Stimulated activated CD4-positive, alpha-beta T cell treated with anti-CD3 and anti-CD28 coated beads, Interleukin-4, amount 100 ng/mL, for 24 hours (primary cell): ENCODE measurements at regions not wholly inside any gene's neighbourhood (a gene's known extent, or its start where the extent isn't known, plus 50 kb on each side); places are given as distances from the start of the nearest gene placed in this dataset.
A peak's percentile ranks its signal among the peaks of the same experiment; 100 is the strongest.

Experiments used
- DNase-seq: peaks from one replicate; pipeline ENCODE4 v3.0.0-alpha.2; 2020

GRCh38 chr10:117638664-117639200, 96.2 kb downstream of the EMX2 start:
- no peak for DNase-seq

GRCh38 chr10:117640406-117640805, 97.9 kb downstream of the EMX2 start:
- DNase-seq = no peak

GRCh38 chr10:117646718-117647117, 104.2 kb downstream of the EMX2 start:
- DNase-seq = no peak

GRCh38 chr10:117647306-117647705, 104.8 kb downstream of the EMX2 start:
- DNase-seq = no peak

- DNase-seq = no peak
Observed at GRCh38 chr10:117651121-117651520, 108.6 kb downstream of the EMX2 start.

GRCh38 chr10:117652228-117653169, 110.0 kb downstream of the EMX2 start:
- no peak for DNase-seq

GRCh38 chr10:117653170-117653515, 110.6 kb downstream of the EMX2 start:
- DNase-seq = peak; percentile 48

GRCh38 chr10:117654105-117654504, 111.6 kb downstream of the EMX2 start:
- no peak for DNase-seq

GRCh38 chr10:117656385-117657367, 114.1 kb downstream of the EMX2 start:
- peak; percentile 8 for DNase-seq

GRCh38 chr10:117661316-117661715, 118.8 kb downstream of the EMX2 start:
- DNase-seq = no peak

- no peak for DNase-seq
Observed at GRCh38 chr10:117662126-117662525, 119.6 kb downstream of the EMX2 start.

- DNase-seq = no peak
Observed at GRCh38 chr10:117662751-117663540, 120.4 kb downstream of the EMX2 start.

- no peak for DNase-seq
Observed at GRCh38 chr10:117663750-117664149, 121.2 kb downstream of the EMX2 start.

- DNase-seq = no peak
Observed at GRCh38 chr10:117664288-117664687, 121.7 kb downstream of the EMX2 start.

GRCh38 chr10:117666166-117666565, 123.6 kb downstream of the EMX2 start:
- DNase-seq = no peak

- no peak for DNase-seq
Observed at GRCh38 chr10:117666965-117667364, 124.4 kb downstream of the EMX2 start.

GRCh38 chr10:117667831-117668230, 125.3 kb downstream of the EMX2 start:
- DNase-seq = no peak

- DNase-seq = no peak
Observed at GRCh38 chr10:117668327-117669008, 125.9 kb downstream of the EMX2 start.

- DNase-seq = no peak
Observed at GRCh38 chr10:117669122-117669521, 126.6 kb downstream of the EMX2 start.

GRCh38 chr10:117670116-117670904, 127.8 kb downstream of the EMX2 start:
- no peak for DNase-seq
